DMS79 (cell line): ENCODE measurements at regions not wholly inside any gene's neighbourhood (a gene's known extent, or its start where the extent isn't known, plus 50 kb on each side); places are given as distances from the start of the nearest gene placed in this dataset.
"Not testable (repeated sequence)": the region's sequence is repeated elsewhere in the genome, so short reads cannot be mapped to it uniquely, and the experiment has no call there.

Experiments
- DNase-seq: peaks from one replicate; lab custom pipeline; 2025; lab: John Stamatoyannopoulos, UW

GRCh38 chr7:135872861-135873260 is 104.3 kb downstream of the MTPN start:
- DNase-seq: not testable (repeated sequence)

DNA sequence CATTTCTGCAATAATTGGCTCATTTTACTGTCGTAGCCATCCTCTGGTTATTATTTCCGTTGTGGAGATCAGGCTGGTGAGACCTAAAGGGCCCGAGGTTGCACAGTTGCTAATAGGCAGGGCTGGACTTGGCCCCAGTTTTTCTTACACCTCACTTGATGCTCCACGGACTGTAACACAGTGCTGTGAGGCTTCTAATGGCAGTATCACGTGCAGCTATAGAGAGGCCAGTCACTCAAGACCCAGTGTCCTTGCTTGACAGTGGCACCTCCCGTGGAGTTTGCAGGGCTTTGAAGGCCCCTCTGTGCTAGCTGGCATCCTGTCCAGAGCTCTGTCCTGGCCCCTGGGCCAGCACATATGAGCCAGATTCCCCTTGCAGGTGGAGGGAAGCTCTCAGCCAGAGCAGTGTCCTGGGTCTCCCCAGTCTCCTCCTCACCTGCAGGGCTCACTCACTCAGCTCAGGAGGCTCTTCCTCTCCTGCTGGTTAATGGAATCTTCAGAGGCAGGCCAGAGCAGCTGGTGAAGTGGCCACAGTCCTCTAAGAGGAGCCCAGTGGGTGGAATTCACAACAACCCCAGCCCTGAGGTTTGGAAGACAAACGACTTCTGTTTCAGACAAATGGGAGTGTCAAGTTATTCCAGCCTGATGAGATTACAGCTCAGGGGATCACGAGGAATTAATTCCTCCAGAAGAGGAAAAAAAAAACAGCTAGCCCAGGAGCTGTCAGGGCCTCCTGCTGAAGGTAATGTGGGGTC is 114.2 kb upstream of the FAM180A start:
- peak; percentile 78 for DNase-seq

DNA sequence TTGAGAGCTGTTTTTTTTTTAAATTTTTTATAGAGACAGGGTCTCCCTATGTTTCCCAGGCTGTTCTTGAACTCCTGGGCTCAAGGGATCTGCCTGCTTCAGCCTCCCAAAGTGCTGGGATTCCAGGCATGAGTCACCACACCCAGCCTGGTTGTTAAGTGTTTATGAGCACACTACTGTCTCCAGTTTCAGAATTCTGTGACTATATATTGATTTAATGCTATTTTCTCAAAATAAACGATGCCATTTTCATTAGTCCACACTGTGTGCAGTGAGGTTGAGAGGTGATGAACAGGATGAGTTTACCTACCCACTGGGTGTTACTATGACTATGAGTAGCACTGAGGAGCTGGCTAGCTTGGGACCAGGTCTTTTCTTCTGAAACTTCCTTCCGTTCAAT is 110.9 kb upstream of the FAM180A start:
- no peak for DNase-seq

DNA sequence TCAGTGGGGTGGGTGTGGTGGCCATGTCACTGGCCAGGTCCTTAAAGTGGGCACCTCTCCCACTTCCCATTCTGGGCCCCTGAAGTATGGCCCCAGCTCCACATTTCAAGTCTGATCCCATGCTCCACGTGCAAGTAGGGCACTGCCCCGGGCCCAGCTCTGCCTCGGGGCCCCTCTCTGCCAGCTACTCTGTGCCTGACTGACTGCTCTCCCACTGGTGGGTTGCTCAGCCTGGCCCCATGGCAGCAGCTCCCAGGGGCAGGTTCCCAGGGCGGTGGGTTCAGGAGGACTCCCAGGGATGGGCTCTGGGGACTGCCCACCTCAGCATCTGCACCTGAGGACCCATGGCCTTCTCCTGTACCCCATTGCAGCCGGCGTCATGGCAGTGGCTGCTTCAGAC is 110.2 kb upstream of the FAM180A start:
- DNase-seq: no peak

GRCh38 chr7:135858379-135858778 is 109.8 kb upstream of the FAM180A start:
- DNase-seq: no peak

DNA sequence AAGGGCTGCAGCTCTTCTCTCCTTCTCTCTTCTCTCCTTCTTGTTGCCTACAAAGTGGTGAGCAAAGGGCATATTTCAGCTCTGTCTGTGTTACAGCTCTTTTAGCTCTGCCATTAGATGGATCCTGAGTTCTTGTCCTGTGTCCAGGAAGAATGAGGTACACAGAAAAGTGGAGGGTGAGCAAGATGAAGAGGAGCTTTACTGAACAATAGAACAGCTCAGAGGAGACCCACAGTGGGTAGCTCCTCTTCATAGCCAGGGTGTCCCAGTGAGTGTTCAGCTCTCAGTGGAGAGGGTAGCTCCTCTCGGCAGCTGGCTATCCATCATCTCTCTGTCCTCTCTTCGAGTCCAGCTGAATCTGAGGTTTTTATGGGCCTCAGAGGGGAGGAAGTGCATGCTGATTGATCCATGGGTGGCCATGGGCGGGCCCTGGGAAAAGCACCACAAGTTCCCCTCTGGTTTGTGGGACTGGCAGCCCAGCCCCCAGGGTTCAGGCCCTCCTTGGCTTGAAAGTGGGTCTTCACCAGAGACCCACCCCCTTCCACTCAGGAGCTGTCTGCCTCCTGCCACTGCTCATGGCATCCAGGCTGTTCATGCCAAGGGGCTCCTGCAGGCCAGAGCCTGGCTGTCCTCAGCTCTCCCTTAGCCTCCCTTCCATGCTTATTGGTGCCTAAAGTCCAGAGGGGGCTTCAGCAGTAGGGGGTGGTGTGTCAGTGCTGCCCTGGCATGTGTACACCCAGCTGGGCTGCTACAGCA is 109.1 kb upstream of the FAM180A start:
- no peak for DNase-seq

DNA sequence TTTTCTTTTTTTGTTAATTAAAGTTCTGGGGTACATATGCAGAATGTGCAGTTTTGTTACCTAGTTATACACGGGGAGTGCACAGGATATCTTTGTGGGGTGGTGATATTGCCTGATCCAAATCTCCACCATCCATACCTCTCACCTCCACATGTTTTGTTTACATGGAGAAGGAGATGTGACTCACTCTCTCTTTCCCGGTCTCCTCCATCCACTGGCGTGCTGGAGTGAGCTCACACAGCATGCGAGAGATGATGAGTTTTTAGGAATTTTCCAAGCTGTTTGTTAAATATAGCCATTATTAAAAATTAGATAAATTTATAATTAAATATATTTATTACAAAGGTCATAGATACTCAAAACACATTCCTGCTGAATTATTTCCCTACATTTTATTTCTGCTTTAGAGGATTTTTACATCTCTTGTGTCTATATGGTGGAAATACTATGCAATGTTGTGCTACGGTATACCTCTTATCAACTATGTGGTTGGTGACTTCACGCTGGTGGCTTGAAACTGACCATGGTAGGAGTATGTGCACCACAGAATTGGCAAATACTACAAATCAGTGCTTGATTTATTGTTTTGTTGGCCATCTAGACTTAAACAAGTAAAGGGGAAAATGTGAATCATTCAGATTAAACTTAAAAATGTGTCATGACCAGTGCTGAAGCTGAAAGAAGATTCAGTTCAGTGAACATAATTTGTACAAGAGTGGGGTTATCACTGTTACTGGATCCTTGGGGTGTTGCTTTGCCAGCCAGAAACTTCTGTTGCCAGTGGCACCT is 107.9 kb upstream of the FAM180A start:
- no peak for DNase-seq

GRCh38 chr7:135855846-135856245 is 107.2 kb upstream of the FAM180A start:
- DNase-seq: no peak

- no peak for DNase-seq
These were observed 104.9 kb upstream of the FAM180A start for GRCh38 chr7:135853499-135853898.

DNA sequence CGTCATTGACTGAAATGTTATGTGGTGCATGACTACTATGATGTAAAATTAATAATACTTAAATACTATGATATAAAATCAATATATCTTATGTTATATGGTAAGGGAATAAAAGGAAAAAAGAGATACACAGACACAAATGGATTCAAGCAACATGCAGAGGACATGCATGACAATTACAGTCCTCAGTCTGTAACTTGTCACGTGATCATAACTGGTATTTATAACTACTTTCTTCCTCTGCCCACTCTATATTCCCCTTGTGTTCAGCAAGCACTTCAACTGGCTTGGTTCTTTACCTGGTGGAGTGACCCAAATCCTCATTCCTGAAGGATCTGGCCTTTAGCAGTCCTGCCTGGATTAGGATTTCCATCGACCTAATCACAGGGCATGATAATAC is 104.4 kb upstream of the FAM180A start:
- no peak for DNase-seq

DNA sequence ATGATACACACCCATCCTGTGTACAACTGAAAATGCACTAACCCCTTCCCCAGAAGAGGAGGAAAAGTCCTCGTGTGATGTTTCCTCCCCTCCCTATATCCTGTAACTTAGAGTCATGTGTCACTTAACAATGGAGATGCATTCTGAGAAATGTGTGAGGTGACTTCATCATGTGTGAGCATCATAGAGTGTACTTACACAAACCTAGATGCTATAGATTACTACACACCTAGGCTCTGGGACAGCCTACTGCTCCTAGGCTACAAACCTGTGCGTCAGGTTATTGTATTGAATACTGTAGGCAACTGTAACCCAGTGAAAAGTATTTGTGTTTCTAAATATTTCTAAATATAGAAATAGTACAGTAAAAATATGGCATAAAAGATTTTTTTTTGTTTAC is 98.6 kb upstream of the FAM180A start:
- DNase-seq: no peak

DNA sequence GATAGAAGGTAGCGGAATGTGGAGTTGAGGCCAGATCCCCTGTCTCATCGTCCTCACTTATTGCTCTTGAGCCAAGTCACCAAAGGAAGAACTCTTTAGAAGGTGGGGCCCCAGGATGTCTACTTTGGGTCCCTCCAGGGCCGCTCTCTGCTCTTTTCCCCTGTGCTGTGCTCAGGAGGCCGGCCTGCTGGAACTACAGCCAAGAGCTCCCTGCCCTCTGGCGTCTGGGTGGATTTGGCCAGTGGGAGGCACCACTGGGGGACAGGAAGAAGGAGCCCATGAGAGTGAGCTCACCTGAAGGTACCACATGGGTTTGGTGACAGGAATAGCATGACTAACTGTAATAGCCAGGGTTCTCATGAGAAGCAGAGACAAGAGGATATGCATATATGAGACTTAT is 97.7 kb upstream of the FAM180A start:
- no peak for DNase-seq

- DNase-seq: no peak
These were observed 96.9 kb upstream of the FAM180A start for GRCh38 chr7:135845415-135846075.

DNA sequence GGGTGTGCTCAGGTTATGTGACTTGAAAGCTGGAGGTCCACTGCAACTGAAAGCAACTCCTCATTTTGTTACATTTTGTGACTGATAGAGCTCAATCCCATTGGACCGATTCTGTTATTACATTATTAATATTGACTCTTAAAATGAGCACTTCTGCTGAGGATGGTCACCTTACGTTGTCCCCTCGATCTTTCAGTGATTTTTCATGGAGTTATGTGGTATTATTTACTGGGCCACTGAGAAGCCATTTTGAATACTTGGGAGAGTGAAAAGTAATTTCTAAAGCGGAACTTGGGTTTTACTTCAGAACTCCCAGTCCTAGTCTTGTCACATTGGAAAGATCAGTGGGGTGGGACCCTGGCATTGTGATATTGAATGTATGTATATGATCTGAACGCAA is 96.3 kb upstream of the FAM180A start:
- no peak for DNase-seq

DNA sequence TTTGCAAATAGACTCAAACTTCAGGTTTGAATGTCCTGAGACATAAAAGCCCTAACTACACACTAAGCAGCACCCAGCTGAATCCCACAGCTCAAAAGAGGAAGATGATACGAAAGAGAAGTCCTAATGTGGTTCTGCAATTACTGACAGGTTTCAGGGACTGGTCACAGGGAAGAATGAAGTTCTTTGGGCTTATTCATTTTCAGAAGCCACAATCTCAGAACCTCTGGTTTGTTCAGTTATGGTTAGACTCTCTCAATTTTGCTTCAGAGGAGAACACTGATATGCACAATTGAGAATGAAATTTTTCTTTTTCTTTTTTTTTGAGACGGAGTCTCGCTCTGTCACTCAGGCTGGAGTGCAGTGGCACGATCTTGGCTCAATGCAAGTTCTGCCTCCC is 94.6 kb upstream of the FAM180A start:
- DNase-seq: no peak

GRCh38 chr7:135842446-135843179 is 94.0 kb upstream of the FAM180A start:
- DNase-seq: no peak

- DNase-seq: no peak
These were observed 92.0 kb upstream of the FAM180A start for GRCh38 chr7:135840591-135840990.

DNA sequence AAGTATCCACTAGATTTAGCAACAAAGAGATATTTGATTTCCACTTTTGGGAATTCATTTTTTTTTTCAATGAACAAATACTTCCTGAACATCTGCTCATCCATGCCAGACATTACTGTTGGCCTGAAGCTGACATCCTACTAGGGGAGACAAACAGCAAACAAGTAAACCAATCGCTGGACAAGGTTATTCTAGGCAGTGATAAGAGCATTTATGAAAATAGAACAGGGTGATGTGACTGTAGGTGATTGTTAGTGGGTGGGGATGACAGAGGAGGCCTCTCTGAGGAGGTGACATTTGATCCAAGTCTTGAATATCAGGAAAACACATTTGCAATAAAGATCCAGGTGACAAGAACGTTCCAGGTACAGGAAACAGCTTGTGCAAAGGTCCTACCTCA is 89.1 kb upstream of the FAM180A start:
- no peak for DNase-seq

DNA sequence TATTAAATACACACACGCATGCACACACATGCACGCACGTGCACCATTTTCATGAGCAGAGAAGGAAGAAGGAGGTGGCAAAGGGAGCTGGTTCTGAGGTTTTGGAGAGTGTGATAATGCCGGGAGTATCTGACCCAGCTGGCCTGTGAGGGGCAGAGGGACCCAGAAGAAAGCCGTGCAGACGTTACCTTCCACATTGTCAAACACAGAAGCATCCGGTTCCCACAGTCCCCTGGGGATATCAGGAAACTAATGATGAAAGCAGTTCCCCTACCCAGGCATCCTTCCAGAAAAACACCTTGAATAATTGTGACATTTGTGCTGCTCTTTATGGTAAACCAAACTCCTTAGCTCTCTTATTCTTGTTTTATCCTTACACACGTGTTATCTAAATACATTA is 85.7 kb upstream of the FAM180A start:
- no peak for DNase-seq

DNA sequence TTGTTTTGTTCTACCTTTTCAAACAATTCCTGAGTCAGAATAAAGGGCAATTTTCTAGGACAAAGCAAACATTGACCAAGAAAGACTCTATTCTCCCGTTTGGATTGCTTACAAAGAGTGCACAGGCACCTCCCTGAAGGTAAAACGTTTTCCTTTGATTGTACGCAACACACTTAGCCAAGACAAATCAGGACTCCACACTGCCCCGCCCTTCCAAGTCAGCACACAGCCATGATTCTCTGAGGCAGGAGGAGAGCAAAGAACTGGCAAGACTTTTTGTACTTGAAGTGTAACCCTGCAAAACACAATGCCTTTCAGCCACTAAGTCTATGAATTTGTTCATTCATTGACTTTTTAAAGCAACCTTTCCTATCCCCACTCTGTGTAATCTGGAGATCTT is 85.0 kb upstream of the FAM180A start:
- no peak for DNase-seq

GRCh38 chr7:135831455-135832195 is 83.0 kb upstream of the FAM180A start:
- no peak for DNase-seq
